ENCODE measurements at regions not wholly inside any gene's neighbourhood (a gene's known extent, or its start where the extent isn't known, plus 50 kb on each side); places are given as distances from the start of the nearest gene placed in this dataset.
A peak's percentile ranks its signal among the peaks of the same experiment; 100 is the strongest.
"Not testable (repeated sequence)": the region's sequence is repeated elsewhere in the genome, so short reads cannot be mapped to it uniquely, and the experiment has no call there.

GRCh38 chr20:25865715-25866656, 169.3 kb upstream of the ZNF337 start:
- peaks cover 76% of the 10 kb centered on the region for H3K27me3 ChIP-seq (ENCODE audit: control insufficient read depth, insufficient read depth, low read length)
- H3K36me3 ChIP-seq (ENCODE audit: control insufficient read depth, insufficient read depth, low read length): no peaks in the 10 kb centered on the region
- H3K4me1 ChIP-seq (ENCODE audit: control insufficient read depth, insufficient read depth, low read length): peaks cover 16% of the 10 kb centered on the region
- DNase-seq: peak; percentile 52 to 63
- no peaks in the 10 kb centered on the region for H3K9me3 ChIP-seq (ENCODE audit: control insufficient read depth, low read depth, low read length)
- no CpG with 5 or more reads among the region's 43 CpGs for WGBS (ENCODE audit: insufficient coverage, low lambda C conversion rate)
- peak overlapping the region; percentile 18 for H3K4me3 ChIP-seq (ENCODE audit: low read length)
- H3K27ac ChIP-seq (ENCODE audit: low read length): no peak overlapping the region

GRCh38 chr20:25864963-25865714, 168.5 kb upstream of the ZNF337 start:
- not testable (repeated sequence) for H3K27ac ChIP-seq (ENCODE audit: low read length); H3K9me3 ChIP-seq (ENCODE audit: control insufficient read depth, low read depth, low read length); DNase-seq; H3K36me3 ChIP-seq (ENCODE audit: control insufficient read depth, insufficient read depth, low read length)
- Histone ChIP-seq H3K4me3 (ENCODE audit: low read length) (peak overlapping the region; percentile 18), H3K27me3 (ENCODE audit: control insufficient read depth, insufficient read depth, low read length) (peaks cover 85% of the 10 kb centered on the region), H3K4me1 (ENCODE audit: control insufficient read depth, insufficient read depth, low read length) (peaks cover 16% of the 10 kb centered on the region)
- no CpG with 5 or more reads among the region's 30 CpGs for WGBS (ENCODE audit: insufficient coverage, low lambda C conversion rate)

GRCh38 chr20:25864326-25864962, 167.8 kb upstream of the ZNF337 start:
- Histone ChIP-seq H3K27ac (ENCODE audit: low read length) (no peak overlapping the region), H3K9me3 (ENCODE audit: control insufficient read depth, low read depth, low read length) (peaks cover 6% of the 10 kb centered on the region), H3K36me3 (ENCODE audit: control insufficient read depth, insufficient read depth, low read length) (no peaks in the 10 kb centered on the region), H3K27me3 (ENCODE audit: control insufficient read depth, insufficient read depth, low read length) (peaks cover 90% of the 10 kb centered on the region), H3K4me3 (ENCODE audit: low read length) (no peak overlapping the region), H3K4me1 (ENCODE audit: control insufficient read depth, insufficient read depth, low read length) (peaks cover 16% of the 10 kb centered on the region)
- no CpG with 5 or more reads among the region's 15 CpGs for WGBS (ENCODE audit: insufficient coverage, low lambda C conversion rate)
- no peak for DNase-seq

- Histone ChIP-seq H3K9me3 (ENCODE audit: control insufficient read depth, low read depth, low read length) (peaks cover 6% of the 10 kb centered on the region), H3K27ac (ENCODE audit: low read length) (no peak overlapping the region), H3K36me3 (ENCODE audit: control insufficient read depth, insufficient read depth, low read length) (no peaks in the 10 kb centered on the region), H3K27me3 (ENCODE audit: control insufficient read depth, insufficient read depth, low read length) (peaks cover 90% of the 10 kb centered on the region), H3K4me1 (ENCODE audit: control insufficient read depth, insufficient read depth, low read length) (peaks cover 16% of the 10 kb centered on the region), H3K4me3 (ENCODE audit: low read length) (peak overlapping the region; percentile 30)
- no CpG with 5 or more reads among the region's 21 CpGs for WGBS (ENCODE audit: insufficient coverage, low lambda C conversion rate)
- no peak for DNase-seq
These were observed 167.1 kb upstream of the ZNF337 start for GRCh38 chr20:25863536-25864325.

GRCh38 chr20:25862967-25863530, 166.4 kb upstream of the ZNF337 start:
- H3K27me3 ChIP-seq (ENCODE audit: control insufficient read depth, insufficient read depth, low read length): peaks cover 90% of the 10 kb centered on the region
- peaks cover 16% of the 10 kb centered on the region for H3K4me1 ChIP-seq (ENCODE audit: control insufficient read depth, insufficient read depth, low read length)
- WGBS (ENCODE audit: insufficient coverage, low lambda C conversion rate): no CpG with 5 or more reads among the region's 53 CpGs
- H3K36me3 ChIP-seq (ENCODE audit: control insufficient read depth, insufficient read depth, low read length); H3K9me3 ChIP-seq (ENCODE audit: control insufficient read depth, low read depth, low read length); H3K27ac ChIP-seq (ENCODE audit: low read length): not testable (repeated sequence)
- peak; percentile 66 to 71 for DNase-seq
- peak overlapping the region; percentile 30 for H3K4me3 ChIP-seq (ENCODE audit: low read length)

GRCh38 chr20:25860531-25861150, 164.0 kb upstream of the ZNF337 start:
- WGBS (ENCODE audit: insufficient coverage, low lambda C conversion rate): no CpG with 5 or more reads among the region's 23 CpGs
- no peak for DNase-seq
- Histone ChIP-seq H3K4me1 (ENCODE audit: control insufficient read depth, insufficient read depth, low read length) (peaks cover 16% of the 10 kb centered on the region), H3K4me3 (ENCODE audit: low read length) (no peak overlapping the region), H3K9me3 (ENCODE audit: control insufficient read depth, low read depth, low read length) (peaks cover 17% of the 10 kb centered on the region), H3K27ac (ENCODE audit: low read length) (no peak overlapping the region), H3K36me3 (ENCODE audit: control insufficient read depth, insufficient read depth, low read length) (no peaks in the 10 kb centered on the region), H3K27me3 (ENCODE audit: control insufficient read depth, insufficient read depth, low read length) (peaks cover 75% of the 10 kb centered on the region)

- Histone ChIP-seq H3K4me1 (ENCODE audit: control insufficient read depth, insufficient read depth, low read length) (peaks cover 16% of the 10 kb centered on the region), H3K9me3 (ENCODE audit: control insufficient read depth, low read depth, low read length) (peaks cover 17% of the 10 kb centered on the region), H3K4me3 (ENCODE audit: low read length) (no peak overlapping the region), H3K27ac (ENCODE audit: low read length) (no peak overlapping the region), H3K27me3 (ENCODE audit: control insufficient read depth, insufficient read depth, low read length) (peaks cover 68% of the 10 kb centered on the region), H3K36me3 (ENCODE audit: control insufficient read depth, insufficient read depth, low read length) (no peaks in the 10 kb centered on the region)
- WGBS (ENCODE audit: insufficient coverage, low lambda C conversion rate): no CpG with 5 or more reads among the region's 51 CpGs
- DNase-seq: no peak
These were observed 163.2 kb upstream of the ZNF337 start for GRCh38 chr20:25859649-25860530.

GRCh38 chr20:25858495-25859425, 162.1 kb upstream of the ZNF337 start:
- peaks cover 57% of the 10 kb centered on the region for H3K27me3 ChIP-seq (ENCODE audit: control insufficient read depth, insufficient read depth, low read length)
- no peaks in the 10 kb centered on the region for H3K36me3 ChIP-seq (ENCODE audit: control insufficient read depth, insufficient read depth, low read length)
- no peak overlapping the region for H3K4me3 ChIP-seq (ENCODE audit: low read length)
- no peak for DNase-seq
- peaks cover 17% of the 10 kb centered on the region for H3K9me3 ChIP-seq (ENCODE audit: control insufficient read depth, low read depth, low read length)
- no peak overlapping the region for H3K27ac ChIP-seq (ENCODE audit: low read length)
- WGBS (ENCODE audit: insufficient coverage, low lambda C conversion rate): no CpG with 5 or more reads among the region's 37 CpGs
- H3K4me1 ChIP-seq (ENCODE audit: control insufficient read depth, insufficient read depth, low read length): peaks cover 16% of the 10 kb centered on the region
